SU-DHL-6 (cell line): ENCODE measurements at regions not wholly inside any gene's neighbourhood (a gene's known extent, or its start where the extent isn't known, plus 50 kb on each side); places are given as distances from the start of the nearest gene placed in this dataset.

Experiments used
- H2AFZ ChIP-seq: fragments of 200-600 bp; sonication (generic); 2 replicates; pipeline ENCODE4 v1.6.1; 2014; ENCODE audit warnings: low read depth, mild to moderate bottlenecking, moderate library complexity, mixed read lengths, antibody characterized with exemption, low read length; ENCODE audit not compliant: severe bottlenecking
- H3F3A ChIP-seq: fragments of 200-600 bp; shearing (Covaris generic); 2 replicates; pipeline ENCODE4 v1.6.0; 2016; ENCODE audit warnings: antibody characterized with exemption, mild to moderate bottlenecking; ENCODE audit not compliant: insufficient read depth
- H3K27ac ChIP-seq: fragments of 200-600 bp; sonication (generic); 2 replicates; pipeline ENCODE4 v1.5.1; 2016; ENCODE audit warnings: low read depth, mild to moderate bottlenecking, low read length, moderate library complexity, mixed read lengths
- H3K27me3 ChIP-seq: fragments of 200-600 bp; sonication (generic), shearing (Covaris generic); 2 replicates; pipeline ENCODE4 v1.6.0; 2014; ENCODE audit warnings: mild to moderate bottlenecking, low read length
- H3K36me3 ChIP-seq: fragments of 200-600 bp; sonication (generic); 2 replicates; pipeline ENCODE4 v1.6.1; 2014; ENCODE audit warnings: mild to moderate bottlenecking, low read length, mixed read lengths
- H3K4me2 ChIP-seq: fragments of 300-600, 200-600 bp; shearing (Covaris generic), sonication (generic); 2 replicates; pipeline ENCODE4 v1.6.0; 2014; ENCODE audit warnings: low read length, low read depth, mild to moderate bottlenecking; ENCODE audit not compliant: poor library complexity, severe bottlenecking
- H3K4me3 ChIP-seq: fragments of 200-600 bp; sonication (generic); 2 replicates; pipeline ENCODE4 v1.5.1; 2014; ENCODE audit warnings: antibody characterized with exemption, low read length, mild to moderate bottlenecking, mixed read lengths; ENCODE audit not compliant: insufficient read depth, poor library complexity, severe bottlenecking
- H3K79me2 ChIP-seq: fragments of 200-600 bp; sonication (generic); 2 replicates; pipeline ENCODE4 v1.6.1; 2014; ENCODE audit warnings: mild to moderate bottlenecking, low read length, moderate library complexity; ENCODE audit not compliant: insufficient read depth
- H3K9ac ChIP-seq: fragments of 200-600 bp; sonication (generic); 2 replicates; pipeline ENCODE4 v1.7.0; 2014; ENCODE audit warnings: mild to moderate bottlenecking, low read length
- H3K9me2 ChIP-seq: fragments of 200-600 bp; sonication (generic); replicated peaks from 2 replicates; pipeline ENCODE4 v1.6.1; 2014; ENCODE audit warnings: low read length; ENCODE audit not compliant: insufficient read depth
- H3K9me3 ChIP-seq: fragments of 200-600 bp; sonication (generic); 2 replicates; pipeline ENCODE4 v1.6.1; 2014; ENCODE audit warnings: low read length, mixed read lengths; ENCODE audit not compliant: insufficient read depth
- H4K20me1 ChIP-seq: fragments of 200-600 bp; sonication (generic); 2 replicates; pipeline ENCODE4 v1.6.1; 2014; ENCODE audit warnings: low read depth, mild to moderate bottlenecking, antibody characterized with exemption, low read length, moderate library complexity, mixed read lengths
- EZH2phosphoT487 ChIP-seq: fragments of 200-600 bp; sonication (generic), shearing (Covaris generic); conservative IDR thresholded peaks from 2 replicates; pipeline ENCODE4 v1.6.1; 2018; ENCODE audit warnings: mild to moderate bottlenecking, antibody characterized with exemption, low read length, moderate library complexity, mixed read lengths
- TF ChIP-seq, protein P1 (sequence below): fragments of 200-600 bp; sonication (generic); IDR thresholded peaks from one replicate; pipeline ENCODE4 v1.5.1; 2017; ENCODE audit warnings: antibody characterized with exemption, mild to moderate bottlenecking, low read length, moderate library complexity; ENCODE audit not compliant: insufficient read depth, poor library complexity, severe bottlenecking

DNA sequence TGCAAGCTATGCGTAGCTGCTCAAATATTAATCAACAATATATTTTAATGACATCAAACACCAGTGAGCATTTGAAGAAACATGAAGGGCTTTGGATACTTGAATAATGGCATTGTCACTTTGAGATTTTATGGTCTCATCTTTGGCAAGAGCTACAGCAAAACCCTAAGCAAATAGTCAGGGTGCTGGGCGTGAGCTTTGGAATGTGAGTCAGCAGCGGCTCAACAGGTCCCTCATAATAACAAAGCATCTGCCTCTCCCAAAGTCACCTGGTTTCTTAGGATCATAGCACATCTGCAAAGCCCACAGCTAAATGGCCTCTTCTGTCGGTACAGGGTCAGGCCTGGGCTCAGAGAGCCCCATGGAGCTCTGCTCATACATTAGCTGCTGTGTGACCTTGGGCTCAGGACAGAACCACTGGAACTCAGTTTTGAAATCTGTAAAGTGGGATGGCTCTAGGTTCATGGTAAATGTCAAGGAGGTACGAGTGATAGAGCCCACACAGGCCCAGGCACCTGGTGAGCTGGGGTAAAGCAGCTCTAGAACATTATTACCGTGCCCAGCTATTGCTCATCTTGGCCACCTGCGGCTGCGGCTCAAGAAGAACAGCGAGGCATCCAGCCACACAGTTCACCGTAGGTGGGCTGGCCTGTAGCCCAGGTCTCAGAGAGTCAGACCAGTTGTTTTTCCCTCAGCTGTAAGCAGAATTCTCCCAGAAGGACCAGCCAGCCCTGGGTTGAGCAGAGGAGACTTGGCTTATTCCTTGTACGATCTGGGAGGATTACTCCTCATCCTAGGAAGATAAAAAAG is 544.5 kb upstream of the CDH11 start:
- no peaks in the 10 kb centered on the region for H3K9me2 ChIP-seq
- H4K20me1 ChIP-seq, result no peaks in the 10 kb centered on the region
- no peak overlapping the region for H3K4me3 ChIP-seq
- H2AFZ ChIP-seq, result no peak overlapping the region
- no peaks in the 10 kb centered on the region for H3F3A ChIP-seq
- no peaks in the 10 kb centered on the region for H3K79me2 ChIP-seq
- no peaks in the 10 kb centered on the region for H3K27me3 ChIP-seq
- no peak overlapping the region for H3K27ac ChIP-seq
- H3K4me2 ChIP-seq, result no peak overlapping the region
- H3K9ac ChIP-seq, result no peak overlapping the region
- no peaks in the 10 kb centered on the region for H3K36me3 ChIP-seq
- no peaks in the 10 kb centered on the region for H3K9me3 ChIP-seq
- TF ChIP-seq, protein P1, sequence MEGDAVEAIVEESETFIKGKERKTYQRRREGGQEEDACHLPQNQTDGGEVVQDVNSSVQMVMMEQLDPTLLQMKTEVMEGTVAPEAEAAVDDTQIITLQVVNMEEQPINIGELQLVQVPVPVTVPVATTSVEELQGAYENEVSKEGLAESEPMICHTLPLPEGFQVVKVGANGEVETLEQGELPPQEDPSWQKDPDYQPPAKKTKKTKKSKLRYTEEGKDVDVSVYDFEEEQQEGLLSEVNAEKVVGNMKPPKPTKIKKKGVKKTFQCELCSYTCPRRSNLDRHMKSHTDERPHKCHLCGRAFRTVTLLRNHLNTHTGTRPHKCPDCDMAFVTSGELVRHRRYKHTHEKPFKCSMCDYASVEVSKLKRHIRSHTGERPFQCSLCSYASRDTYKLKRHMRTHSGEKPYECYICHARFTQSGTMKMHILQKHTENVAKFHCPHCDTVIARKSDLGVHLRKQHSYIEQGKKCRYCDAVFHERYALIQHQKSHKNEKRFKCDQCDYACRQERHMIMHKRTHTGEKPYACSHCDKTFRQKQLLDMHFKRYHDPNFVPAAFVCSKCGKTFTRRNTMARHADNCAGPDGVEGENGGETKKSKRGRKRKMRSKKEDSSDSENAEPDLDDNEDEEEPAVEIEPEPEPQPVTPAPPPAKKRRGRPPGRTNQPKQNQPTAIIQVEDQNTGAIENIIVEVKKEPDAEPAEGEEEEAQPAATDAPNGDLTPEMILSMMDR, result no peak
- TF ChIP-seq EZH2phosphoT487, result no peak

DNA sequence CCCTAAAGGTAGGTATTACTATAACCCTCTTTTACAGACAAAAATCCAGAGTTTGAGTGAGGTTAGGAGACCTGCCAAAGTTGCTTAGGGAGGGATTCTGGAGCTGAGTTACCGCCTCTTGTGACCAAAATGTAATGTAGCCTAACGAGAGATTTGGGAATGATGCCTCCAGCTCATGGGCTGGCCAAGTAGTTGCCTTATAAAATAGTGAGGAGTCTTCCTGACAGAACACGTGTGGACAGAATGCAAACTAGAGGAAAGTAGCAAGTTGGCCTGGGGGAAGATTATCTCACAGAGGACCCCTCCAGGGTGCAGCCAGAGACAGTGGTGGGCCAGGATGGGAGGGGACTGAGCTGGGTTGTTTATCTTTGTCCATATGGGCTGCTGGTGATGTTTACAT is 543.7 kb upstream of the CDH11 start:
- H3K4me3 ChIP-seq, result no peak overlapping the region
- no peaks in the 10 kb centered on the region for H3K9me3 ChIP-seq
- no peaks in the 10 kb centered on the region for H3K9me2 ChIP-seq
- no peaks in the 10 kb centered on the region for H3K36me3 ChIP-seq
- no peaks in the 10 kb centered on the region for H3K79me2 ChIP-seq
- H3K9ac ChIP-seq, result no peak overlapping the region
- TF ChIP-seq EZH2phosphoT487, result no peak
- TF ChIP-seq, protein P1, result no peak
- H3F3A ChIP-seq, result no peaks in the 10 kb centered on the region
- no peaks in the 10 kb centered on the region for H4K20me1 ChIP-seq
- no peak overlapping the region for H2AFZ ChIP-seq
- H3K27me3 ChIP-seq, result no peaks in the 10 kb centered on the region
- no peak overlapping the region for H3K27ac ChIP-seq
- no peak overlapping the region for H3K4me2 ChIP-seq

DNA sequence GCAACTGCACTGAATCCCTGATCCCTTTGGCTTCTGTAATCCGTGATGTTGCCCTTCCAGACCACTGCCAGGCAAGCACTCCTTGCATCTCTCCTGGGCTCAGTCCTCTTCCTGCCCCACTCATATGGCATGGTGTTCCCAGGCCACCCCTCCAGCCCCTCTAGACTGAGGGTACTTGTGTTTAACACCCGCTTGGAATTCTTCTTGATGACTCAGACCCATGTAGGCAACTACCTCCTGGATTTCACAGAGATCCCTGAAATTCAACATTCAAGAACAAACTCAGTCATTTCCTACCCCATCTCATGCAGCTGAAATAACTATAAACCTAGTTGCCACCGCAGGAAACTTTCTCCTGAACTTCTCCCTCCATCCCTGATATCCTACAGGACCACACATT is 541.9 kb upstream of the CDH11 start:
- no peak overlapping the region for H3K27ac ChIP-seq

More for the DNA sequence above, 541.9 kb upstream of the CDH11 start:
- no peak overlapping the region for H3K4me3 ChIP-seq
- no peaks in the 10 kb centered on the region for H3K9me3 ChIP-seq
- no peaks in the 10 kb centered on the region for H3K79me2 ChIP-seq
- no peaks in the 10 kb centered on the region for H4K20me1 ChIP-seq
- no peak overlapping the region for H3K4me2 ChIP-seq
- H3K9ac ChIP-seq, result no peak overlapping the region
- H3K27me3 ChIP-seq, result no peaks in the 10 kb centered on the region
- no peak overlapping the region for H2AFZ ChIP-seq
- no peak for TF ChIP-seq EZH2phosphoT487
- TF ChIP-seq, protein P1, result no peak
- no peaks in the 10 kb centered on the region for H3K36me3 ChIP-seq
- H3K9me2 ChIP-seq, result no peaks in the 10 kb centered on the region
- no peaks in the 10 kb centered on the region for H3F3A ChIP-seq
